Panc1 (cell line): ENCODE measurements at regions not wholly inside any gene's neighbourhood (a gene's known extent, or its start where the extent isn't known, plus 50 kb on each side); places are given as distances from the start of the nearest gene placed in this dataset.

Experiments
- ATAC-seq: fragments of 200-7000 bp; cut with Tn5 transposase; 2 replicates; pipeline ENCODE4 v1.9.1; 2020; ENCODE audit warnings: mild to moderate bottlenecking, moderate library complexity
- BruUV-seq: library from RNA; stranded (reverse); fragments of 400-500 nt; replicated peaks from 2 replicates; lab custom pipeline; 2021; lab: Mats Ljungman, UMichigan
- CTCF ChIA-PET: fragments of 300-600 bp; sonication (Branson Sonifier 250); formaldehyde crosslinking; loops from one replicate; lab custom pipeline; 2022; ENCODE audit warnings: antibody characterized with exemption; lab: Charles Lee
- POLR2A ChIA-PET: fragments of 300-600 bp; sonication (Branson Sonifier 250); formaldehyde crosslinking; loops from one replicate; lab custom pipeline; 2022; ENCODE audit warnings: antibody characterized with exemption; lab: Charles Lee
- DNase-seq: peaks from one replicate; pipeline ENCODE4 v3.0.0-alpha.2; 2010; ENCODE audit warnings: low read depth, low spot score
- H3K27ac ChIP-seq: 2 replicates; pipeline ENCODE4 v1.5.1; 2011; ENCODE audit warnings: mild to moderate bottlenecking, low read length, inconsistent platforms
- H3K27me3 ChIP-seq: fragments of 200-500 bp; sonication (Bioruptor generic); 2 replicates; pipeline ENCODE4 v1.6.0; 2014; ENCODE audit warnings: low read length, inconsistent platforms; ENCODE audit not compliant: control insufficient read depth, insufficient read depth
- H3K36me3 ChIP-seq: fragments of 200-500 bp; sonication (Bioruptor generic); 2 replicates; pipeline ENCODE4 v1.5.1; 2014; ENCODE audit warnings: inconsistent platforms, mild to moderate bottlenecking, low read length, moderate library complexity; ENCODE audit not compliant: control insufficient read depth, insufficient read depth
- H3K4me1 ChIP-seq: 2 replicates; pipeline ENCODE4 v1.5.1; 2011; ENCODE audit warnings: inconsistent platforms, mild to moderate bottlenecking, low read length, moderate library complexity; ENCODE audit not compliant: control insufficient read depth, insufficient read depth
- H3K4me3 ChIP-seq, 2 experiments: 2 replicates each; pipeline ENCODE4 v1.5.1; 2011 to 2012; ENCODE audit warnings: low read depth in 2 of 2, low read length in 2 of 2, mild to moderate bottlenecking in 2 of 2, inconsistent platforms in 1 of 2, moderate library complexity in 1 of 2
- H3K9me3 ChIP-seq: fragments of 200-500 bp; sonication (Bioruptor generic); 2 replicates; pipeline ENCODE4 v1.5.1; 2014; ENCODE audit warnings: low read depth, mild to moderate bottlenecking, inconsistent platforms, low read length, moderate library complexity; ENCODE audit not compliant: control insufficient read depth, insufficient read depth
- CTCF ChIP-seq: fragments of 450-650 bp; IDR thresholded peaks from 2 replicates; pipeline ENCODE4 v1.5.1; 2017; ENCODE audit warnings: mild to moderate bottlenecking
- POLR2AphosphoS5 ChIP-seq: IDR thresholded peaks from 2 replicates; pipeline ENCODE4 v1.6.1; 2012; ENCODE audit warnings: mild to moderate bottlenecking, low read depth, low read length, moderate library complexity
- REST ChIP-seq, 2 experiments: IDR thresholded peaks; 2 replicates each; pipeline ENCODE4 v1.6.1; 2011 to 2012; ENCODE audit warnings: low read depth in 2 of 2, control low read depth in 1 of 2, low read length in 1 of 2, mild to moderate bottlenecking in 1 of 2, moderate library complexity in 1 of 2; ENCODE audit not compliant: insufficient read depth in 1 of 2
- SIN3A ChIP-seq: IDR thresholded peaks from 2 replicates; pipeline ENCODE4 v1.6.1; 2012; ENCODE audit warnings: low read depth, mild to moderate bottlenecking, low read length, moderate library complexity, borderline replicate concordance; ENCODE audit not compliant: insufficient read depth
- TCF7L2 ChIP-seq: IDR thresholded peaks from 2 replicates; pipeline ENCODE4 v1.6.1; 2011; ENCODE audit warnings: mild to moderate bottlenecking, low read depth, low read length, inconsistent platforms
- in situ Hi-C: cut with HindIII; loops from 2 replicates; pipeline ENCODE4 v1.10.0; 2016; ENCODE audit warnings: low sequenced_read_pairs, low pct_unique_long_range_greater_than_20kb
- intact Hi-C: fragments of 100-400 bp; cut with micrococcal nuclease; formaldehyde crosslinking; loops from one replicate; pipeline ENCODE4 v1.10.0; 2022; ENCODE audit not compliant: unreplicated experiment

- DNase-seq: no peak
- H3K4me1 ChIP-seq: no peaks in the 10 kb centered on the region
- ATAC-seq: no peak
- H3K4me3 ChIP-seq: no peak overlapping the region
- no peaks in the 10 kb centered on the region for H3K36me3 ChIP-seq
- H3K27me3 ChIP-seq: no peaks in the 10 kb centered on the region
- in situ Hi-C loops (no loop called here), intact Hi-C loops (no loop called here)
- no peaks in the 10 kb centered on the region for H3K9me3 ChIP-seq
- ChIA-PET CTCF (no interaction called here), POLR2A (no interaction called here)
- no TSS peak for BruUV-seq
- TF ChIP-seq TCF7L2 (no peak), SIN3A (no peak), CTCF (no peak)
- H3K27ac ChIP-seq: no peak overlapping the region
These were observed 193.5 kb upstream of the ID4 start for GRCh38 chr6:19643713-19644112.

GRCh38 chr6:19655744-19656143, 181.4 kb upstream of the ID4 start:
- DNase-seq (no peak), ATAC-seq (no peak)
- H3K36me3 ChIP-seq: no peaks in the 10 kb centered on the region
- no peak overlapping the region for H3K27ac ChIP-seq
- no peaks in the 10 kb centered on the region for H3K9me3 ChIP-seq
- H3K4me1 ChIP-seq: no peaks in the 10 kb centered on the region
- H3K27me3 ChIP-seq: no peaks in the 10 kb centered on the region
- POLR2A ChIA-PET: no interaction called here
- intact Hi-C loops: no loop called here
- H3K4me3 ChIP-seq: no peak overlapping the region
- in situ Hi-C loops: no loop called here
- CTCF ChIA-PET: no interaction called here
- no TSS peak for BruUV-seq
- TF ChIP-seq CTCF (no peak), TCF7L2 (no peak), POLR2AphosphoS5 (no peak), SIN3A (no peak), REST (IDR thresholded peaks at IDR 0.05; ENCODE audit: insufficient read depth in 1 of 2, low read depth in 2 of 2, low read length in 1 of 2) (no peak)
